ENCODE measurements at regions not wholly inside any gene's neighbourhood (a gene's known extent, or its start where the extent isn't known, plus 50 kb on each side); places are given as distances from the start of the nearest gene placed in this dataset.

GRCh38 chr18:2049986-2050385 lies 521.3 kb downstream of the METTL4 start:
- intact Hi-C loops (cut with DNase I) = no loop called here
- H3K4me3 ChIP-seq = no peak overlapping the region
- H3K27me3 ChIP-seq = no peaks in the 10 kb centered on the region
- no peaks in the 10 kb centered on the region for H3K9me3 ChIP-seq
- TF ChIP-seq POLR2A (IDR thresholded peaks at IDR 0.05) (no peak), POLR2AphosphoS5 (IDR thresholded peaks at IDR 0.05) (no peak), EP300 (IDR thresholded peaks at IDR 0.05) (no peak)
- TF ChIP-seq, protein P1, sequence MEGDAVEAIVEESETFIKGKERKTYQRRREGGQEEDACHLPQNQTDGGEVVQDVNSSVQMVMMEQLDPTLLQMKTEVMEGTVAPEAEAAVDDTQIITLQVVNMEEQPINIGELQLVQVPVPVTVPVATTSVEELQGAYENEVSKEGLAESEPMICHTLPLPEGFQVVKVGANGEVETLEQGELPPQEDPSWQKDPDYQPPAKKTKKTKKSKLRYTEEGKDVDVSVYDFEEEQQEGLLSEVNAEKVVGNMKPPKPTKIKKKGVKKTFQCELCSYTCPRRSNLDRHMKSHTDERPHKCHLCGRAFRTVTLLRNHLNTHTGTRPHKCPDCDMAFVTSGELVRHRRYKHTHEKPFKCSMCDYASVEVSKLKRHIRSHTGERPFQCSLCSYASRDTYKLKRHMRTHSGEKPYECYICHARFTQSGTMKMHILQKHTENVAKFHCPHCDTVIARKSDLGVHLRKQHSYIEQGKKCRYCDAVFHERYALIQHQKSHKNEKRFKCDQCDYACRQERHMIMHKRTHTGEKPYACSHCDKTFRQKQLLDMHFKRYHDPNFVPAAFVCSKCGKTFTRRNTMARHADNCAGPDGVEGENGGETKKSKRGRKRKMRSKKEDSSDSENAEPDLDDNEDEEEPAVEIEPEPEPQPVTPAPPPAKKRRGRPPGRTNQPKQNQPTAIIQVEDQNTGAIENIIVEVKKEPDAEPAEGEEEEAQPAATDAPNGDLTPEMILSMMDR (IDR thresholded peaks at IDR 0.05) = no peak
- no peaks in the 10 kb centered on the region for H3K36me3 ChIP-seq
- DNase-seq = no peak
- H3K4me1 ChIP-seq = no peaks in the 10 kb centered on the region
- WGBS, 2 donors = 22 to 41% methylated on average over 4 of the region's 4 CpGs
- H3K27ac ChIP-seq = no peak overlapping the region

- no peak for DNase-seq
- Histone ChIP-seq H3K4me1 (no peaks in the 10 kb centered on the region), H3K4me3 (no peak overlapping the region), H3K27ac (no peak overlapping the region), H3K9me3 (no peaks in the 10 kb centered on the region), H3K36me3 (no peaks in the 10 kb centered on the region), H3K27me3 (no peaks in the 10 kb centered on the region)
- intact Hi-C loops (cut with DNase I) = no loop called here
- TF ChIP-seq EP300 (IDR thresholded peaks at IDR 0.05) (no peak), POLR2AphosphoS5 (IDR thresholded peaks at IDR 0.05) (no peak), POLR2A (IDR thresholded peaks at IDR 0.05) (no peak)
- TF ChIP-seq, protein P1 (IDR thresholded peaks at IDR 0.05) = no peak
- 59 to 73% methylated on average over 3 of the region's 3 CpGs for WGBS, 2 donors
Measured at GRCh38 chr18:2050702-2051201, 520.6 kb downstream of the METTL4 start.

DNA sequence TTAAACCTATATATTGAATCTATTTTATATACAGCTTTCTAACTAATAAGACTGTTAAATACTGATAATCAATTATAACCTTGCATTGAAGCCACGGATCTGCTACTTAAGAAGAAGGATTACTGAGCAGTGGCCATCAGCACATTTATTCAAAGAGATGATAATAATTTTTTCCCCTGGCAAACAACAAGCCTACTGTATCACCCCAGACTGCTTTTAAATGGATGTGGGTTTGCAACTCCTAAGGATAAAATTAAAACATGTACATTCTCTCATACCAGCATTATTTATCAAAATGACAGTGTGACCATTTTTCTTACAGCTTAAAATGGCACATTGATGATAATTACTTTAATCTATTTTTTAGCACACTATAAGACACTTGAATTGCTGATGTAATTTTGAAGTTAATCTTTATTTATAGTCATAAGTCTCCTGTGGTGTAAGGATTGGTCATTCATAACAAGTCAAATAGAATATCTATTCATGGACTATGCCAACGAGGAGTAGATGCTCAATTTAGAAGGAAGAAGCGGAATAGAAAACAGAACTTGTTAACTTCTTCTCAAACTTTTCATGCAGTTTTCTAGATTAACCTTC lies 517.7 kb downstream of the METTL4 start:
- no peak for TF ChIP-seq EP300 (IDR thresholded peaks at IDR 0.05)
- TF ChIP-seq POLR2A (IDR thresholded peaks at IDR 0.05) = no peak
- no peak for TF ChIP-seq POLR2AphosphoS5 (IDR thresholded peaks at IDR 0.05)
- TF ChIP-seq, protein P1 (IDR thresholded peaks at IDR 0.05) = no peak
- intact Hi-C loops (cut with DNase I) = no loop called here
- 86 to 90% methylated on average over 3 of the region's 3 CpGs for WGBS, 2 donors
- H3K27me3 ChIP-seq = no peaks in the 10 kb centered on the region
- no peaks in the 10 kb centered on the region for H3K4me1 ChIP-seq
- H3K36me3 ChIP-seq = no peaks in the 10 kb centered on the region
- H3K27ac ChIP-seq = no peak overlapping the region
- no peak overlapping the region for H3K4me3 ChIP-seq
- DNase-seq = no peak
- H3K9me3 ChIP-seq = no peaks in the 10 kb centered on the region

DNA sequence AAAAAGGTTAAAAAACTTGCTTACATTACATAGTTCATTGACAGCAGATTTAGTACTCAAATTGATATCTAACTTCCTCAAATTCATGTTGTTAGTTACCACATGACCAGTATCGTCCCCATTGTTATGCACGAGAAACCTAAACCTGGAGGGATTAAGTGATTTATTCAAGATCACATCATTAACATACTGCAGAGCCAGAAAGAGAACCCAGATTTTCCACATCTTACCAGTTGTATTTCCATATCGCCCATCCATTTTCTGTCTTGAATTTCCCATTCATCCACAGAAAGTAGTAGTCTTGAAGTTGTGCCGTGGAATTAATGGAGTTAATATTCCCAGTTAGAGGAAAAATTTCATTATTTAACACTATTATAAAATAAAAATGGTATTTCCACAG lies 512.0 kb downstream of the METTL4 start:
- no peaks in the 10 kb centered on the region for H3K36me3 ChIP-seq
- no peak for DNase-seq
- no peaks in the 10 kb centered on the region for H3K9me3 ChIP-seq
- no peak overlapping the region for H3K27ac ChIP-seq
- no peaks in the 10 kb centered on the region for H3K4me1 ChIP-seq
- no peak overlapping the region for H3K4me3 ChIP-seq
- intact Hi-C loops (cut with DNase I) = no loop called here
- 73 to 77% methylated on average over 4 of the region's 4 CpGs for WGBS, 2 donors
- H3K27me3 ChIP-seq = no peaks in the 10 kb centered on the region
- no peak for TF ChIP-seq POLR2AphosphoS5 (IDR thresholded peaks at IDR 0.05)
- no peak for TF ChIP-seq EP300 (IDR thresholded peaks at IDR 0.05)
- TF ChIP-seq, protein P1 (IDR thresholded peaks at IDR 0.05) = no peak
- TF ChIP-seq POLR2A (IDR thresholded peaks at IDR 0.05) = no peak

- Histone ChIP-seq H3K4me3 (no peak overlapping the region), H3K27me3 (no peaks in the 10 kb centered on the region), H3K36me3 (no peaks in the 10 kb centered on the region), H3K9me3 (no peaks in the 10 kb centered on the region), H3K27ac (no peak overlapping the region), H3K4me1 (no peaks in the 10 kb centered on the region)
- no peak for DNase-seq
- intact Hi-C loops (cut with DNase I) = no loop called here
- TF ChIP-seq POLR2AphosphoS5 (IDR thresholded peaks at IDR 0.05) = no peak
- TF ChIP-seq, protein P1 (IDR thresholded peaks at IDR 0.05) = no peak
- TF ChIP-seq POLR2A (IDR thresholded peaks at IDR 0.05) = no peak
- TF ChIP-seq EP300 (IDR thresholded peaks at IDR 0.05) = no peak
- 77 to 78% methylated on average over 1 of the region's 1 CpG for WGBS, 2 donors
Measured at GRCh38 chr18:2060086-2060485, 511.2 kb downstream of the METTL4 start.

Measured in sigmoid colon (tissue), 6 donors.